GM23338 (cell line): ENCODE measurements at regions not wholly inside any gene's neighbourhood (a gene's known extent, or its start where the extent isn't known, plus 50 kb on each side); places are given as distances from the start of the nearest gene placed in this dataset.

Experiments
- ATAC-seq: fragments of 200-7000 bp; cut with Tn5 transposase; 3 replicates; pipeline ENCODE4 v1.9.1; 2020
- DNase-seq: peaks from one replicate; pipeline ENCODE4 v3.0.0-alpha.2; 2015; ENCODE audit warnings: low spot score
- H2AFZ ChIP-seq: fragments of 200-600 bp; sonication (generic); 2 replicates; pipeline ENCODE4 v1.8.0; 2016; ENCODE audit warnings: antibody characterized with exemption, mild to moderate bottlenecking, moderate library complexity
- H3F3A ChIP-seq: fragments of 200-600 bp; sonication (generic); replicated peaks from 2 replicates; pipeline ENCODE4 v1.8.0; 2017; ENCODE audit warnings: antibody characterized with exemption, mixed run types, low read depth
- H3K27ac ChIP-seq: fragments of 200-600 bp; sonication (generic); 2 replicates; pipeline ENCODE4 v1.6.1; 2016; ENCODE audit warnings: low read depth
- H3K27me3 ChIP-seq: fragments of 200-600 bp; sonication (generic); 2 replicates; pipeline ENCODE4 v1.8.0; 2016; ENCODE audit warnings: mild to moderate bottlenecking, mixed run types, moderate library complexity; ENCODE audit not compliant: insufficient read depth
- H3K36me3 ChIP-seq: fragments of 200-600 bp; sonication (generic); 2 replicates; pipeline ENCODE4 v1.8.0; 2016; ENCODE audit warnings: mild to moderate bottlenecking; ENCODE audit not compliant: insufficient read depth
- H3K4me1 ChIP-seq: fragments of 200-600 bp; sonication (generic); 2 replicates; pipeline ENCODE4 v1.8.0; 2016; ENCODE audit warnings: mild to moderate bottlenecking, moderate library complexity; ENCODE audit not compliant: insufficient read depth
- H3K4me2 ChIP-seq: fragments of 200-600 bp; sonication (generic); 2 replicates; pipeline ENCODE4 v1.7.1; 2017; ENCODE audit warnings: mixed run types
- H3K4me3 ChIP-seq: fragments of 200-600 bp; sonication (generic); 2 replicates; pipeline ENCODE4 v1.6.1; 2016; ENCODE audit warnings: mixed run types
- H3K79me2 ChIP-seq: fragments of 200-600 bp; sonication (generic); replicated peaks from 2 replicates; pipeline ENCODE4 v1.8.0; 2017; ENCODE audit warnings: mild to moderate bottlenecking; ENCODE audit not compliant: insufficient read depth
- H3K9me2 ChIP-seq: fragments of 200-600 bp; sonication (generic); 2 replicates; pipeline ENCODE4 v1.8.0; 2017; ENCODE audit not compliant: insufficient read depth
- H4K20me1 ChIP-seq: fragments of 200-600 bp; sonication (generic); replicated peaks from 2 replicates; pipeline ENCODE4 v1.8.0; 2017; ENCODE audit warnings: mild to moderate bottlenecking; ENCODE audit not compliant: insufficient read depth
- H3K27ac Mint-ChIP-seq: 2 replicates; pipeline ENCODE4 v1.8.0; 2020; ENCODE audit warnings: inconsistent platforms, mild to moderate bottlenecking, moderate library complexity, mixed read lengths
- H3K27me3 Mint-ChIP-seq: 3 replicates; pipeline ENCODE4 v1.8.0; 2022; ENCODE audit warnings: low read depth, mild to moderate bottlenecking, moderate library complexity, mixed read lengths, inconsistent platforms; ENCODE audit not compliant: insufficient read depth, poor library complexity
- H3K36me3 Mint-ChIP-seq: 3 replicates; pipeline ENCODE4 v1.8.0; 2021; ENCODE audit warnings: low read depth, mild to moderate bottlenecking, inconsistent platforms, moderate library complexity, mixed read lengths
- H3K4me1 Mint-ChIP-seq: 3 replicates; pipeline ENCODE4 v1.8.0; 2020; ENCODE audit warnings: mild to moderate bottlenecking, inconsistent platforms, mixed read lengths
- H3K4me3 Mint-ChIP-seq: 3 replicates; pipeline ENCODE4 v1.8.0; 2021; ENCODE audit warnings: moderate library complexity, mild to moderate bottlenecking, inconsistent platforms, mixed read lengths
- H3K9me3 Mint-ChIP-seq: 3 replicates; pipeline ENCODE4 v1.8.0; 2020; ENCODE audit warnings: moderate library complexity, mild to moderate bottlenecking, inconsistent platforms, mixed read lengths
- CREB1 ChIP-seq: fragments of 250-450 bp; sonication (Bioruptor Pico); IDR thresholded peaks from 2 replicates; pipeline ENCODE4 v1.5.0; 2020; ENCODE audit warnings: low read depth, mild to moderate bottlenecking, moderate library complexity
- EZH2 ChIP-seq: fragments of 200-600 bp; sonication (generic); IDR thresholded peaks from one replicate; pipeline ENCODE4 v1.8.0; 2017; ENCODE audit warnings: antibody characterized with exemption, mild to moderate bottlenecking, low read depth; ENCODE audit not compliant: unreplicated experiment
- EZH2phosphoT487 ChIP-seq: fragments of 200-600 bp; sonication (generic); IDR thresholded peaks from one replicate; pipeline ENCODE4 v1.8.1; 2018; ENCODE audit warnings: antibody characterized with exemption; ENCODE audit not compliant: unreplicated experiment
- JUNB ChIP-seq: IDR thresholded peaks from one replicate; pipeline ENCODE4 v1.6.1; 2016; ENCODE audit warnings: antibody characterized with exemption; ENCODE audit not compliant: unreplicated experiment
- NANOG ChIP-seq: IDR thresholded peaks from 2 replicates; pipeline ENCODE4 v1.6.1; 2016; ENCODE audit warnings: antibody characterized with exemption, borderline replicate concordance
- POLR2AphosphoS5 ChIP-seq: IDR thresholded peaks from 2 replicates; pipeline ENCODE4 v1.6.1; 2016; ENCODE audit warnings: antibody characterized with exemption, low read depth
- STAT1 ChIP-seq: IDR thresholded peaks from one replicate; pipeline ENCODE4 v1.6.1; 2016; ENCODE audit warnings: antibody characterized with exemption; ENCODE audit not compliant: unreplicated experiment
- ZNF114 ChIP-seq: fragments of 250-450 bp; sonication (Bioruptor Pico); IDR thresholded peaks from 2 replicates; pipeline ENCODE4 v1.5.0; 2020; ENCODE audit warnings: mild to moderate bottlenecking, moderate library complexity
- ZNF331 ChIP-seq: fragments of 250-450 bp; sonication (Bioruptor Pico); IDR thresholded peaks from 2 replicates; pipeline ENCODE4 v1.5.0; 2020; ENCODE audit warnings: low read depth, mild to moderate bottlenecking, moderate library complexity
- TF ChIP-seq, protein P1 (sequence below): fragments of 250-450 bp; sonication (Bioruptor Pico); IDR thresholded peaks from 2 replicates; pipeline ENCODE4 v1.5.0; 2020; ENCODE audit warnings: mild to moderate bottlenecking, moderate library complexity
- TF ChIP-seq, protein P2 (sequence below): IDR thresholded peaks from one replicate; pipeline ENCODE4 v1.6.1; 2018; ENCODE audit warnings: antibody characterized with exemption; ENCODE audit not compliant: unreplicated experiment
- TF ChIP-seq, protein P3 (sequence below): IDR thresholded peaks from 2 replicates; pipeline ENCODE4 v1.6.1; 2016; ENCODE audit warnings: antibody characterized with exemption
- TF ChIP-seq, protein P4 (sequence below), 2 experiments: fragments of 200-600 bp in 1 of 2; sonication (generic) in 1 of 2; conservative IDR thresholded peaks; 2 replicates each; pipeline versions ENCODE4 v1.5.1 to v1.6.1; 2016 to 2017; ENCODE audit warnings: antibody characterized with exemption in 2 of 2, low read depth in 2 of 2, mild to moderate bottlenecking in 2 of 2, moderate library complexity in 1 of 2

DNA sequence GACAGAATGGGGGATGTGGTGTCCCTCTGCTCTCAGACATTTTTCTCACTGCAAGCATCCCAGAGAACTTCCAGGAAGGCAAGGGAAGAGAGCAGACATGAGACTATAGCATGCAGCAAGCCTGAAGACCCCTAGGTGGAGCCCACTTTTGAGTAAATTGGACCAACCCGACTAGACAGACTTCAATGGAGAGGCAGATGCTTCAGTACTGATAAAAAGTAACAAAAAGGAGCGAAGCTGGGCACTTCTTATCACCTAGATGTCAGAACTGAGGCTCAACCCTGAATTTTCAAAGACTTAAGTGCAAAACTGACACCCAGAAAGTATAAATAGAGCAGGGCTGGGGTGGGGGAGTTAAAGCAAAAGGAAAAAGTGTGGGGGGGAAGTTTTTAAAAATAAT is 130.8 kb downstream of the PMP22 start:
- Mint-ChIP-seq H3K36me3 (peaks cover 5% of the 10 kb centered on the region; the same call in 2 of the 3 replicates), H3K4me3 (no peak overlapping the region), H3K27ac (no peak overlapping the region), H3K27me3 (peaks cover 4% of the 10 kb centered on the region), H3K4me1 (no peaks in the 10 kb centered on the region), H3K9me3 (peaks cover 17% of the 10 kb centered on the region; the same call in 2 of the 3 replicates)
- no peaks in the 10 kb centered on the region for H3K36me3 ChIP-seq
- no peak overlapping the region for H3K4me2 ChIP-seq
- no peak overlapping the region for H3K27ac ChIP-seq
- H2AFZ ChIP-seq: no peak overlapping the region
- DNase-seq (peak; percentile 25), ATAC-seq (no peak)
- TF ChIP-seq JUNB (no peak), EZH2phosphoT487 (no peak), ZNF114 (CRISPR knock-in tag) (no peak), NANOG (no peak), ZNF331 (CRISPR knock-in tag) (no peak), EZH2 (no peak), CREB1 (CRISPR knock-in tag) (no peak), STAT1 (no peak), POLR2AphosphoS5 (no peak)
- TF ChIP-seq, protein P1, sequence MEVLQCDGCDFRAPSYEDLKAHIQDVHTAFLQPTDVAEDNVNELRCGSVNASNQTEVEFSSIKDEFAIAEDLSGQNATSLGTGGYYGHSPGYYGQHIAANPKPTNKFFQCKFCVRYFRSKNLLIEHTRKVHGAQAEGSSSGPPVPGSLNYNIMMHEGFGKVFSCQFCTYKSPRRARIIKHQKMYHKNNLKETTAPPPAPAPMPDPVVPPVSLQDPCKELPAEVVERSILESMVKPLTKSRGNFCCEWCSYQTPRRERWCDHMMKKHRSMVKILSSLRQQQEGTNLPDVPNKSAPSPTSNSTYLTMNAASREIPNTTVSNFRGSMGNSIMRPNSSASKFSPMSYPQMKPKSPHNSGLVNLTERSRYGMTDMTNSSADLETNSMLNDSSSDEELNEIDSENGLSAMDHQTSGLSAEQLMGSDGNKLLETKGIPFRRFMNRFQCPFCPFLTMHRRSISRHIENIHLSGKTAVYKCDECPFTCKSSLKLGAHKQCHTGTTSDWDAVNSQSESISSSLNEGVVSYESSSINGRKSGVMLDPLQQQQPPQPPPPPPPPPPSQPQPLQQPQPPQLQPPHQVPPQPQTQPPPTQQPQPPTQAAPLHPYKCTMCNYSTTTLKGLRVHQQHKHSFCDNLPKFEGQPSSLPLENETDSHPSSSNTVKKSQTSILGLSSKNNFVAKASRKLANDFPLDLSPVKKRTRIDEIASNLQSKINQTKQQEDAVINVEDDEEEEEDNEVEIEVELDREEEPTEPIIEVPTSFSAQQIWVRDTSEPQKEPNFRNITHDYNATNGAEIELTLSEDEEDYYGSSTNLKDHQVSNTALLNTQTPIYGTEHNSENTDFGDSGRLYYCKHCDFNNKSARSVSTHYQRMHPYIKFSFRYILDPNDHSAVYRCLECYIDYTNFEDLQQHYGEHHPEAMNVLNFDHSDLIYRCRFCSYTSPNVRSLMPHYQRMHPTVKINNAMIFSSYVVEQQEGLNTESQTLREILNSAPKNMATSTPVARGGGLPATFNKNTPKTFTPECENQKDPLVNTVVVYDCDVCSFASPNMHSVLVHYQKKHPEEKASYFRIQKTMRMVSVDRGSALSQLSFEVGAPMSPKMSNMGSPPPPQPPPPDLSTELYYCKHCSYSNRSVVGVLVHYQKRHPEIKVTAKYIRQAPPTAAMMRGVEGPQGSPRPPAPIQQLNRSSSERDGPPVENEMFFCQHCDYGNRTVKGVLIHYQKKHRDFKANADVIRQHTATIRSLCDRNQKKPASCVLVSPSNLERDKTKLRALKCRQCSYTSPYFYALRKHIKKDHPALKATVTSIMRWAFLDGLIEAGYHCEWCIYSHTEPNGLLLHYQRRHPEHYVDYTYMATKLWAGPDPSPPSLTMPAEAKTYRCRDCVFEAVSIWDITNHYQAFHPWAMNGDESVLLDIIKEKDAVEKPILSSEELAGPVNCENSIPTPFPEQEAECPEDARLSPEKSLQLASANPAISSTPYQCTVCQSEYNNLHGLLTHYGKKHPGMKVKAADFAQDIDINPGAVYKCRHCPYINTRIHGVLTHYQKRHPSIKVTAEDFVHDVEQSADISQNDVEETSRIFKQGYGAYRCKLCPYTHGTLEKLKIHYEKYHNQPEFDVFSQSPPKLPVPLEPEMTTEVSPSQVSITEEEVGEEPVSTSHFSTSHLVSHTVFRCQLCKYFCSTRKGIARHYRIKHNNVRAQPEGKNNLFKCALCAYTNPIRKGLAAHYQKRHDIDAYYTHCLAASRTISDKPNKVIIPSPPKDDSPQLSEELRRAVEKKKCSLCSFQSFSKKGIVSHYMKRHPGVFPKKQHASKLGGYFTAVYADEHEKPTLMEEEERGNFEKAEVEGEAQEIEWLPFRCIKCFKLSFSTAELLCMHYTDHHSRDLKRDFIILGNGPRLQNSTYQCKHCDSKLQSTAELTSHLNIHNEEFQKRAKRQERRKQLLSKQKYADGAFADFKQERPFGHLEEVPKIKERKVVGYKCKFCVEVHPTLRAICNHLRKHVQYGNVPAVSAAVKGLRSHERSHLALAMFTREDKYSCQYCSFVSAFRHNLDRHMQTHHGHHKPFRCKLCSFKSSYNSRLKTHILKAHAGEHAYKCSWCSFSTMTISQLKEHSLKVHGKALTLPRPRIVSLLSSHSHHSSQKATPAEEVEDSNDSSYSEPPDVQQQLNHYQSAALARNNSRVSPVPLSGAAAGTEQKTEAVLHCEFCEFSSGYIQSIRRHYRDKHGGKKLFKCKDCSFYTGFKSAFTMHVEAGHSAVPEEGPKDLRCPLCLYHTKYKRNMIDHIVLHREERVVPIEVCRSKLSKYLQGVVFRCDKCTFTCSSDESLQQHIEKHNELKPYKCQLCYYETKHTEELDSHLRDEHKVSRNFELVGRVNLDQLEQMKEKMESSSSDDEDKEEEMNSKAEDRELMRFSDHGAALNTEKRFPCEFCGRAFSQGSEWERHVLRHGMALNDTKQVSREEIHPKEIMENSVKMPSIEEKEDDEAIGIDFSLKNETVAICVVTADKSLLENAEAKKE (CRISPR knock-in tag): no peak
- TF ChIP-seq, protein P2, sequence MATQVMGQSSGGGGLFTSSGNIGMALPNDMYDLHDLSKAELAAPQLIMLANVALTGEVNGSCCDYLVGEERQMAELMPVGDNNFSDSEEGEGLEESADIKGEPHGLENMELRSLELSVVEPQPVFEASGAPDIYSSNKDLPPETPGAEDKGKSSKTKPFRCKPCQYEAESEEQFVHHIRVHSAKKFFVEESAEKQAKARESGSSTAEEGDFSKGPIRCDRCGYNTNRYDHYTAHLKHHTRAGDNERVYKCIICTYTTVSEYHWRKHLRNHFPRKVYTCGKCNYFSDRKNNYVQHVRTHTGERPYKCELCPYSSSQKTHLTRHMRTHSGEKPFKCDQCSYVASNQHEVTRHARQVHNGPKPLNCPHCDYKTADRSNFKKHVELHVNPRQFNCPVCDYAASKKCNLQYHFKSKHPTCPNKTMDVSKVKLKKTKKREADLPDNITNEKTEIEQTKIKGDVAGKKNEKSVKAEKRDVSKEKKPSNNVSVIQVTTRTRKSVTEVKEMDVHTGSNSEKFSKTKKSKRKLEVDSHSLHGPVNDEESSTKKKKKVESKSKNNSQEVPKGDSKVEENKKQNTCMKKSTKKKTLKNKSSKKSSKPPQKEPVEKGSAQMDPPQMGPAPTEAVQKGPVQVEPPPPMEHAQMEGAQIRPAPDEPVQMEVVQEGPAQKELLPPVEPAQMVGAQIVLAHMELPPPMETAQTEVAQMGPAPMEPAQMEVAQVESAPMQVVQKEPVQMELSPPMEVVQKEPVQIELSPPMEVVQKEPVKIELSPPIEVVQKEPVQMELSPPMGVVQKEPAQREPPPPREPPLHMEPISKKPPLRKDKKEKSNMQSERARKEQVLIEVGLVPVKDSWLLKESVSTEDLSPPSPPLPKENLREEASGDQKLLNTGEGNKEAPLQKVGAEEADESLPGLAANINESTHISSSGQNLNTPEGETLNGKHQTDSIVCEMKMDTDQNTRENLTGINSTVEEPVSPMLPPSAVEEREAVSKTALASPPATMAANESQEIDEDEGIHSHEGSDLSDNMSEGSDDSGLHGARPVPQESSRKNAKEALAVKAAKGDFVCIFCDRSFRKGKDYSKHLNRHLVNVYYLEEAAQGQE: no peak
- TF ChIP-seq, protein P3, sequence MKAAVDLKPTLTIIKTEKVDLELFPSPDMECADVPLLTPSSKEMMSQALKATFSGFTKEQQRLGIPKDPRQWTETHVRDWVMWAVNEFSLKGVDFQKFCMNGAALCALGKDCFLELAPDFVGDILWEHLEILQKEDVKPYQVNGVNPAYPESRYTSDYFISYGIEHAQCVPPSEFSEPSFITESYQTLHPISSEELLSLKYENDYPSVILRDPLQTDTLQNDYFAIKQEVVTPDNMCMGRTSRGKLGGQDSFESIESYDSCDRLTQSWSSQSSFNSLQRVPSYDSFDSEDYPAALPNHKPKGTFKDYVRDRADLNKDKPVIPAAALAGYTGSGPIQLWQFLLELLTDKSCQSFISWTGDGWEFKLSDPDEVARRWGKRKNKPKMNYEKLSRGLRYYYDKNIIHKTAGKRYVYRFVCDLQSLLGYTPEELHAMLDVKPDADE: no peak
- TF ChIP-seq, protein P4, sequence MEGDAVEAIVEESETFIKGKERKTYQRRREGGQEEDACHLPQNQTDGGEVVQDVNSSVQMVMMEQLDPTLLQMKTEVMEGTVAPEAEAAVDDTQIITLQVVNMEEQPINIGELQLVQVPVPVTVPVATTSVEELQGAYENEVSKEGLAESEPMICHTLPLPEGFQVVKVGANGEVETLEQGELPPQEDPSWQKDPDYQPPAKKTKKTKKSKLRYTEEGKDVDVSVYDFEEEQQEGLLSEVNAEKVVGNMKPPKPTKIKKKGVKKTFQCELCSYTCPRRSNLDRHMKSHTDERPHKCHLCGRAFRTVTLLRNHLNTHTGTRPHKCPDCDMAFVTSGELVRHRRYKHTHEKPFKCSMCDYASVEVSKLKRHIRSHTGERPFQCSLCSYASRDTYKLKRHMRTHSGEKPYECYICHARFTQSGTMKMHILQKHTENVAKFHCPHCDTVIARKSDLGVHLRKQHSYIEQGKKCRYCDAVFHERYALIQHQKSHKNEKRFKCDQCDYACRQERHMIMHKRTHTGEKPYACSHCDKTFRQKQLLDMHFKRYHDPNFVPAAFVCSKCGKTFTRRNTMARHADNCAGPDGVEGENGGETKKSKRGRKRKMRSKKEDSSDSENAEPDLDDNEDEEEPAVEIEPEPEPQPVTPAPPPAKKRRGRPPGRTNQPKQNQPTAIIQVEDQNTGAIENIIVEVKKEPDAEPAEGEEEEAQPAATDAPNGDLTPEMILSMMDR (conservative IDR thresholded peaks at IDR 0.05; ENCODE audit: low read depth in 2 of 2): no peak
- no peaks in the 10 kb centered on the region for H3F3A ChIP-seq
- H3K27me3 ChIP-seq: no peaks in the 10 kb centered on the region
- H4K20me1 ChIP-seq: no peaks in the 10 kb centered on the region
- no peaks in the 10 kb centered on the region for H3K79me2 ChIP-seq
- H3K4me1 ChIP-seq: no peaks in the 10 kb centered on the region
- H3K4me3 ChIP-seq: no peak overlapping the region
- 0 out of 2 replicates have a peak, but pooled peaks cover 11% of the 10 kb centered on the region for H3K9me2 ChIP-seq
